ENCODE measurements at regions not wholly inside any gene's neighbourhood (a gene's known extent, or its start where the extent isn't known, plus 50 kb on each side); places are given as distances from the start of the nearest gene placed in this dataset.

DNA sequence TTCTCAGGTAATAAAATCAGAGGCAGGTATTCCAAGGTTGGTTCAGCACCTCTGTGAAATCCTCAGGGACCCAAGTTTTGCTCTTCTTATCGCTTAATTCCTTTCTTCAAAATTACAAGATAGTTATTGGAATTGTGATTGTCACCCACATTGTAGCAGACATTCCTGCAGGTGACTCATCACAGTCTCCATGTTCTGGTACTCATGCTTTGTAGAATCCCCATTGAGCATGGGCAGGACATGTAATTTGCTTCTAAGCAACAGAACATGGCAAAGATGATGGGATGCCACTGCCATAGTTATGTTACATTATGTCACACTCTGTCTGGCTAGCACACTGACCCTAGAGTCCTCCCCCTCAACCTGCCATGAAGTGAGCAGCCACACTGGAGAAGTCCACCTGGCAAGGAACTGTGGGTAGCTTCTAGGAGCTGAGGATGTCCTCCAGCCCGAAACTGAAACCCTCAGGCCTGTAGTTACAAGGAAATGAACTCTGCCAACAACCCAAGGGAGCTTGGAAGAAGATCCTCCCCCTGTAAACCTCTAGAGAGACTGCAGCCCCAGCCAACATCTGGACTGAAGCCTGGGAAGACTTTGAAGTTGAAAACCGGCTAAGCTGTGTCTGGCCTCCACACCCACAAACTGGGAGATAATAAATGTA is 58.3 kb upstream of the GUCY1A1 start:
- TF ChIP-seq, protein P1, sequence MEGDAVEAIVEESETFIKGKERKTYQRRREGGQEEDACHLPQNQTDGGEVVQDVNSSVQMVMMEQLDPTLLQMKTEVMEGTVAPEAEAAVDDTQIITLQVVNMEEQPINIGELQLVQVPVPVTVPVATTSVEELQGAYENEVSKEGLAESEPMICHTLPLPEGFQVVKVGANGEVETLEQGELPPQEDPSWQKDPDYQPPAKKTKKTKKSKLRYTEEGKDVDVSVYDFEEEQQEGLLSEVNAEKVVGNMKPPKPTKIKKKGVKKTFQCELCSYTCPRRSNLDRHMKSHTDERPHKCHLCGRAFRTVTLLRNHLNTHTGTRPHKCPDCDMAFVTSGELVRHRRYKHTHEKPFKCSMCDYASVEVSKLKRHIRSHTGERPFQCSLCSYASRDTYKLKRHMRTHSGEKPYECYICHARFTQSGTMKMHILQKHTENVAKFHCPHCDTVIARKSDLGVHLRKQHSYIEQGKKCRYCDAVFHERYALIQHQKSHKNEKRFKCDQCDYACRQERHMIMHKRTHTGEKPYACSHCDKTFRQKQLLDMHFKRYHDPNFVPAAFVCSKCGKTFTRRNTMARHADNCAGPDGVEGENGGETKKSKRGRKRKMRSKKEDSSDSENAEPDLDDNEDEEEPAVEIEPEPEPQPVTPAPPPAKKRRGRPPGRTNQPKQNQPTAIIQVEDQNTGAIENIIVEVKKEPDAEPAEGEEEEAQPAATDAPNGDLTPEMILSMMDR (IDR thresholded peaks at IDR 0.05; ENCODE audit: low read length): no peak
- no peak for TF ChIP-seq EZH2 (IDR thresholded peaks at IDR 0.05; ENCODE audit: borderline replicate concordance, low read length)

Data from OCI-LY1 (cell line).